ENCODE measurements at regions not wholly inside any gene's neighbourhood (a gene's known extent, or its start where the extent isn't known, plus 50 kb on each side); places are given as distances from the start of the nearest gene placed in this dataset.

- Histone ChIP-seq H3K9ac (ENCODE audit: low read length) (no peak overlapping the region), H3K27me3 (ENCODE audit: low read length) (no peaks in the 10 kb centered on the region), H4K20me1 (ENCODE audit: low read depth, low read length) (no peaks in the 10 kb centered on the region), H3F3A (ENCODE audit: insufficient read depth) (no peaks in the 10 kb centered on the region), H3K9me2 (replicated peaks; ENCODE audit: insufficient read depth, low read length) (no peaks in the 10 kb centered on the region), H3K36me3 (ENCODE audit: low read length) (no peaks in the 10 kb centered on the region), H3K9me3 (ENCODE audit: insufficient read depth, low read length) (no peaks in the 10 kb centered on the region), H2AFZ (ENCODE audit: low read depth, low read length, severe bottlenecking) (no peak overlapping the region), H3K4me2 (ENCODE audit: low read depth, low read length, poor library complexity, severe bottlenecking) (no peak overlapping the region), H3K27ac (ENCODE audit: low read depth, low read length) (no peak overlapping the region), H3K79me2 (ENCODE audit: insufficient read depth, low read length) (no peaks in the 10 kb centered on the region), H3K4me3 (ENCODE audit: insufficient read depth, low read length, poor library complexity, severe bottlenecking) (no peak overlapping the region)
- TF ChIP-seq EZH2phosphoT487 (conservative IDR thresholded peaks at IDR 0.05; ENCODE audit: low read length), result no peak
- TF ChIP-seq, protein P1, sequence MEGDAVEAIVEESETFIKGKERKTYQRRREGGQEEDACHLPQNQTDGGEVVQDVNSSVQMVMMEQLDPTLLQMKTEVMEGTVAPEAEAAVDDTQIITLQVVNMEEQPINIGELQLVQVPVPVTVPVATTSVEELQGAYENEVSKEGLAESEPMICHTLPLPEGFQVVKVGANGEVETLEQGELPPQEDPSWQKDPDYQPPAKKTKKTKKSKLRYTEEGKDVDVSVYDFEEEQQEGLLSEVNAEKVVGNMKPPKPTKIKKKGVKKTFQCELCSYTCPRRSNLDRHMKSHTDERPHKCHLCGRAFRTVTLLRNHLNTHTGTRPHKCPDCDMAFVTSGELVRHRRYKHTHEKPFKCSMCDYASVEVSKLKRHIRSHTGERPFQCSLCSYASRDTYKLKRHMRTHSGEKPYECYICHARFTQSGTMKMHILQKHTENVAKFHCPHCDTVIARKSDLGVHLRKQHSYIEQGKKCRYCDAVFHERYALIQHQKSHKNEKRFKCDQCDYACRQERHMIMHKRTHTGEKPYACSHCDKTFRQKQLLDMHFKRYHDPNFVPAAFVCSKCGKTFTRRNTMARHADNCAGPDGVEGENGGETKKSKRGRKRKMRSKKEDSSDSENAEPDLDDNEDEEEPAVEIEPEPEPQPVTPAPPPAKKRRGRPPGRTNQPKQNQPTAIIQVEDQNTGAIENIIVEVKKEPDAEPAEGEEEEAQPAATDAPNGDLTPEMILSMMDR (IDR thresholded peaks at IDR 0.05; ENCODE audit: insufficient read depth, low read length, poor library complexity, severe bottlenecking), result no peak
Observed at GRCh38 chr6:98498144-98498775, 336.1 kb upstream of the POU3F2 start.

DNA sequence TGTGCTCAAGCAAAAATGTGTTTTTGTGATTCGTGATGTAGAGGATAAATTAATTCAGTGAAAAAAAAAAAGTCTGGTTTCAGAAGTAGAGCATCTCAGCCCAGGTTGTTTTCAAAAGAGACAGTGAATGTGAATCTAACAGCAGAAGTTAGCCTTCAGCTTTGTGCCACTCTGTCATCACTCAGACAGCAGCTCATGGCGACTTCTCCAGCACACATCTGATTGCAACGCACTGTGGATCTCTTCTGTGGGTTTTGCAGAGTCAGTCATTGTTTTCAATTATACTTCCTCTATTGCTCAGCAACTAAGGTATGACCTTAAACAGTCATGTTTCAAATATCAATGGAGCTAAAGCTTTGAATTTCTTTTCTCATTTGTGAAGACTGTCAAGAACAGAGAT lies 335.5 kb upstream of the POU3F2 start:
- Histone ChIP-seq H3K9me2 (replicated peaks; ENCODE audit: insufficient read depth, low read length) (no peaks in the 10 kb centered on the region), H3K79me2 (ENCODE audit: insufficient read depth, low read length) (no peaks in the 10 kb centered on the region), H3K27ac (ENCODE audit: low read depth, low read length) (no peak overlapping the region), H3K4me3 (ENCODE audit: insufficient read depth, low read length, poor library complexity, severe bottlenecking) (no peak overlapping the region), H3K9ac (ENCODE audit: low read length) (no peak overlapping the region), H3K9me3 (ENCODE audit: insufficient read depth, low read length) (no peaks in the 10 kb centered on the region), H4K20me1 (ENCODE audit: low read depth, low read length) (no peaks in the 10 kb centered on the region), H3K27me3 (ENCODE audit: low read length) (no peaks in the 10 kb centered on the region), H3K36me3 (ENCODE audit: low read length) (no peaks in the 10 kb centered on the region), H3F3A (ENCODE audit: insufficient read depth) (no peaks in the 10 kb centered on the region), H2AFZ (ENCODE audit: low read depth, low read length, severe bottlenecking) (no peak overlapping the region), H3K4me2 (ENCODE audit: low read depth, low read length, poor library complexity, severe bottlenecking) (no peak overlapping the region)
- no peak for TF ChIP-seq EZH2phosphoT487 (conservative IDR thresholded peaks at IDR 0.05; ENCODE audit: low read length)
- TF ChIP-seq, protein P1 (IDR thresholded peaks at IDR 0.05; ENCODE audit: insufficient read depth, low read length, poor library complexity, severe bottlenecking), result no peak

- Histone ChIP-seq H3K4me2 (ENCODE audit: low read depth, low read length, poor library complexity, severe bottlenecking) (no peak overlapping the region), H3K36me3 (ENCODE audit: low read length) (no peaks in the 10 kb centered on the region)
Observed at GRCh38 chr6:98514073-98514720, 320.2 kb upstream of the POU3F2 start.

More at GRCh38 chr6:98514073-98514720, 320.2 kb upstream of the POU3F2 start:
- Histone ChIP-seq H3K27ac (ENCODE audit: low read depth, low read length) (no peak overlapping the region), H4K20me1 (ENCODE audit: low read depth, low read length) (no peaks in the 10 kb centered on the region), H3F3A (ENCODE audit: insufficient read depth) (no peaks in the 10 kb centered on the region), H2AFZ (ENCODE audit: low read depth, low read length, severe bottlenecking) (no peak overlapping the region), H3K9ac (ENCODE audit: low read length) (no peak overlapping the region), H3K79me2 (ENCODE audit: insufficient read depth, low read length) (no peaks in the 10 kb centered on the region), H3K4me3 (ENCODE audit: insufficient read depth, low read length, poor library complexity, severe bottlenecking) (no peak overlapping the region), H3K9me2 (replicated peaks; ENCODE audit: insufficient read depth, low read length) (no peaks in the 10 kb centered on the region), H3K9me3 (ENCODE audit: insufficient read depth, low read length) (no peaks in the 10 kb centered on the region), H3K27me3 (ENCODE audit: low read length) (no peaks in the 10 kb centered on the region)
- no peak for TF ChIP-seq EZH2phosphoT487 (conservative IDR thresholded peaks at IDR 0.05; ENCODE audit: low read length)
- TF ChIP-seq, protein P1 (IDR thresholded peaks at IDR 0.05; ENCODE audit: insufficient read depth, low read length, poor library complexity, severe bottlenecking), result no peak
